ENCODE measurements at regions not wholly inside any gene's neighbourhood (a gene's known extent, or its start where the extent isn't known, plus 50 kb on each side); places are given as distances from the start of the nearest gene placed in this dataset.

DNA sequence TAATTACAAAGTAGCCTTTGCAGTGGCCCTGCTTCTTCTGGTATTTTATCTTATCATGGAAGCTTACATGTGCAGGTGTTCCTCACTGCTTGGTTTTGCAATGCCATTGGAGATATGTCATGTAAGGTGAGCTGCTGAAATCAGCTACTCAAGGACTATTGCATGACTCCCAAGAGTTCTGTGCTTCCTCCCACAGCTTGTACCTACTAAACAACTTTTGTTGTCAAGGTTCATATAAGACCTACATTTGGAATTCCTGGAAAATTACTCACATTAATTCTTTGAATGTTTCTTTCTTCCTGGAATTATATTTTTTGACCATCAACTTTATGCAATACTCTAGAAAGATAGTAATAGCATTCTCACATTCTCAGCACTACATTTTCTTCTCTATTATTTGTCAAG is 427.5 kb upstream of the HSF2 start:
- DNase-seq (ENCODE audit: low read depth): no peak

DNA sequence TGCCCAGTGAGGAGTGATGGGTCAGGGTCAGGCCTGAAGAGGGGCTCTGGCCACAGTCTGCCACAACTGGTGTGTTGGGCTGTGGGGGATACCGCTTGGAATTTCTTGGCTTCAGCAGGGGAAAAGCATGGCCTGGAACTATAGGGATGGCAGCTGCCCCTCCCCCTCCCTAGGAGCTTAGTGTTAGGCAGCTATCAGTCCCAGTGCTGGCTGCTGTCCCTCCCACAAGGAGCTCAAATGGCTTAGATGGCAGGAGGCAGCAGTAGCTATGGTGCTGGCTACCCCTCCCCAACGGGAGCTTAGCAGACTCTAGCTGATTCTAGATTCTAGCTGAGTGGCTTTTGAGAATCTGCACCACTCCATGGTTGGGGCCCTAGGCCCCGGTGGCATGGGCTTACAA is 414.5 kb upstream of the HSF2 start:
- no peak for DNase-seq (ENCODE audit: low read depth)

DNA sequence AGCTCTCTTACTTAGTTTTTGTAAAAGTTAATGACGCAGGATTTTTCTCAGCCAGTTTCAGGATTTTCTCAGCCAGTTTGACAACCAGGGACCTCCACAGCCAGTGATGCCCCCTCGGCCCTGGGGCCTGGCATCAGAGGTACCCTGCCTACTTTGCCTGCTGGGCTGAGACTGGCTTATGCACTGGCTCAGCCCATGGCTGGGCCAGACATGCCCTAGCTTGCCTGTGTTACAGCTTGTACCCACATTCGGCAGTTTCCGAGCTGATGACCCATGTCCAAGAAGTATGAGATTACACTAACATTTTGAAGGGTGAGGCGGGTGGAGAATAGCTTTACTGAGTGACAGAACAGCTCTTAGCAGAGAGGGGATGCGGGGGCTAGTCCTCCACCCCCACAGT is 406.1 kb upstream of the HSF2 start:
- DNase-seq (ENCODE audit: low read depth): no peak

DNA sequence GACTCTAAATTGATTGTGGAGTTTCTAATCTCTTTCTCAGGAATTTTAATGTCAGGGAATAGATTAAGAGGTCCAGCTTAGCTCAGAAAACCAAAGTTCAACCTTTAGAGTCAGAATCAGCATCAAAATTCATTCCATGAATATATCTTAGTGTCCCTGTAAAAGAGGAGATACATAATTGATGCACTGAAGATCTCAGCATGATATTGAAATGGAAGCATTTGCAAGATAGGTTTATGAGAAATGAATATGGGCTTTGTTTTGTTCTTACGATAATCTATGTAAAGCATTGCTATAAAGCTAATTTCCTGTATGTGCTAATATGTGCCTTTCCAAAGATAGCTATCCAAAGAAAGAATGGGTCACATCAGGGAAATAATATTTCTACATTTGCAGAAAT is 404.5 kb upstream of the HSF2 start:
- DNase-seq (ENCODE audit: low read depth): no peak

DNA sequence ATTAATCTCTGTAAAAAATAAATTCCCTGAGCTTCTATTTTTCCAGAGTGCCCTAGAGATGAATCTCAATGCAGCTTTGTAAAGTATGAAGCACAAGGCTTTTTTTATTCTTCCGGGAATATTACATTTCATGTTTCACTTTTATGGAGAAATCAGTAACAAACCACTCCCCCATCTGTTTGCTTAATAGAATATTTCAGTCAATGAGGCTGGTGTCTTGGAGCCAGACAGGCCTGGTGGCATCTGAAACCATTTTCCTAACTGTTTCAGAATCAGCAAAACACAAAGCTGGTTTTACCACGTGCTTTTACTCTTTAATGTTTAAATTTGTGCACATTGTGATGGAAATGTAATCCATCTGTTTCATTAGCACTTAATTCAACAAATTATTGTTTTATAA is 400.8 kb upstream of the HSF2 start:
- peak; percentile 17 for DNase-seq (ENCODE audit: low read depth)

DNA sequence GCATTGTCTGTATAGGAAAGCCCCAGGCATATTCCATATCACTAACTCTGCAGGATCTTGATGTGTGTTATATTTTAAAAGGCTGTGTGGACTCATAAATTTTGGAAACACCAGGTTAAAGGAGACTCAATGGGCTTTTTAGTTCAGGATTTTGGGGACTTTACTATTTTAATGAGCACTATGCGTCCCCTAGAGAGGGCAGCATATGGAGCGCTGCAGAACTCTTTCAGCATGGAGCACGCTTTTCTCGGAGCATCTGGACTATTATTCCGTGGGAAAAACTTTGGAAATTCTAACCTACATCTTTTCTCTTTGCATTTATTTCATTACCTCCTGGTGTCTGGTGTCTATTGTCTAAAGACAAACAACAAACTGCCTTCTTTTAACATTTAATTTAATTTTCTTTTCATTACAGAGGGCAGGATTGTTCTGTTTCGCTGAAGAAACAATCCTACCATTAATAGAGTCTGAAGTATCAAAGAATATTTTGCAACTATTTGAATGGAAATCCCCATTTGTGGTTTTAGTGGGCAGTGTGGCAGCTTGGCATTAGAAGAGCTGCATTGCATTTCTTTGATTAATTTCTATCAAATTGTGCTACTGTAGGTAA is 399.9 kb upstream of the HSF2 start:
- DNase-seq (ENCODE audit: low read depth): peak; percentile 9

DNA sequence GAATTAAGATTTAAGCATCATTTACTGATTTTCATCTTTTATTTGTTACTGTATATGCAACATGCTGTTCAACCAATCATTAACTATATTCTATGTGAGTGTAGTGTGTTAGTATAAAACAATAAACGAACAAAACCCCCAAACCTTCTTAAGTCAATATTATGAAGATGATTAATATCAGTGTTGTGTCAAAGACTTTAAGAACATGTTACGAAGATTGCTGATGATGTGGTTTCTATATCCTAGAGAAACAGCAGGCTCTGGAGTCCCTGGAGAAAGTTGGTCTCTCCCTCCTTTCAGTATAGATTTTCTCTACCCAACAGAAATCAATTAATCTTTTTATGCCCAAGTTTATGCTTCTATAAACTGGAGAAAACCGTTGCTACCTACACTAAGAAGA is 393.8 kb upstream of the HSF2 start:
- DNase-seq (ENCODE audit: low read depth): no peak

DNA sequence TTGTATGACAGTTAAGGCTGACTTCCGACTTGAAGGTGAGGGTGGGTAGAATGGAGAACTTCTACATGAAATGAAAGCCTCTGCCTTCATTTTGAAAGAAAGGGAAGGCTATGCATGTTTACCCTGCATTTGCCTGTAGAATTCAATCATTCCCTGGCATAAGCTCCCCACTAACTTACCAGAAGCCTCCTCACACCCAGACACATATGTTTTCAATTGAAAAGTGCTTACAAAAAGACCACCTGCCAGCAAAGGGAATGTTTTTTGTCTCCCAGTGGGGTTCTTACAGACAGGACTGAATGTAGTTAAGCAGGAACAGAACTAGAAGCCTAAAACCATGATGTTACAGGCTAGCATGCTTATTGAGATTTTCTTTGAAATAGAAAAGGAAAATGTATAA is 392.1 kb upstream of the HSF2 start:
- DNase-seq (ENCODE audit: low read depth): no peak

DNA sequence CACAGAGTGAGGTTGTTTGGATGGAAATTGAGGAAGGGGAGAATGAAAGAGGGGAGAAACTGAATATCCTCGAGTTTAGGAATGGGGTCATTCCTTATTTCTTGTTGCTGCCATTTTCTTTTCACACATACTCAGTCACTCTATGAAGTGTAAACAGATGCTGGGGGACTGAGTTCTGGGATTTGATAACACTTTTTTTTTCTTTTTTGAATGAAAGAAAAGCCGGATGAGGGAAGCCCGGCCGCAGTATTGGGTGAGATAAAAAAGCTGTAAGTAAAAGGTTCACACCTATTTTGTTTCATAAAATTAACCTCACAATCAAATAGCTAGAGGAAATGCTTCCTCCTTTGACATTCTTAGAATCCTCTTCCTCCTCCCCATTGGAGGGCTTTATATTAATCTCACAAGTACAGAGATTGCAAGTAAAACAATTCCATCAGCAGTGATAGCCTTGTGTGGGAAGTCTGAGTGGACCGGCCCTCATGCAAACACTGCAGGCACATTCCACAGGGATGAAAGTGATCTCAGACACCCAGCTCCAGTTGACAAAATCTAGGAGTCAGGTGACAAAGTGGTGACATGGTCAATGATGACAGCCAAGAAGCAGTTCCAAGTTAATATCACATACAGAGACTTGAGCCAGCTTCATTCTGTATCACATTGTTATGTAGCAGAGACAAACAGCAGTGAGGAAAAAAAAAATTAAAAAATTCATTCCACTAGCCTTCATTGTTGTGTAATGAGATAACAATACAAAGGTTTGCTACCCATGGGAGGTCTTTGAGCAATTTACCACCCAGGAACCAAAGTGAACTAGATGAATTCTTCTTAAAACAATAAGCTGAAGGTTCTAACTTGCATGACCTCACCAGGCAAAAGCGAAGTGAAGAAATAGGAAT is 391.1 kb upstream of the HSF2 start:
- peak; percentile 47 for DNase-seq (ENCODE audit: low read depth)

DNA sequence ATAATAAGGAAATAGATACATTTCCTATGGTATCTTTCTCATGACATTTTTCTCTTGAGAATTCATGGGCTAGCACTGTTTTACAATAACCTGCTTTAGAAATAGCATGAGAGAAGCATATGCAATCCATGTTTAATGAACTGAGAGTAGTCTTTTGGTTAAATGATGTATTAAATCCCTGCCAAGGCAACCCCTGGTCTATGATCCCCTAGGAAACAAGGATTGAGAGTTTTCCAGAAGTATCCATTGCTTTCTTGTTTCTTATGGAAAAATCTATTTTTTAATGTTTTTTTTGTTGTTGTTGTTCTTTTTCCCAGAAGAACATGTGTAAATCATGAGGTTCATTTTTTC is 390.5 kb upstream of the HSF2 start:
- no peak for DNase-seq (ENCODE audit: low read depth)

DNA sequence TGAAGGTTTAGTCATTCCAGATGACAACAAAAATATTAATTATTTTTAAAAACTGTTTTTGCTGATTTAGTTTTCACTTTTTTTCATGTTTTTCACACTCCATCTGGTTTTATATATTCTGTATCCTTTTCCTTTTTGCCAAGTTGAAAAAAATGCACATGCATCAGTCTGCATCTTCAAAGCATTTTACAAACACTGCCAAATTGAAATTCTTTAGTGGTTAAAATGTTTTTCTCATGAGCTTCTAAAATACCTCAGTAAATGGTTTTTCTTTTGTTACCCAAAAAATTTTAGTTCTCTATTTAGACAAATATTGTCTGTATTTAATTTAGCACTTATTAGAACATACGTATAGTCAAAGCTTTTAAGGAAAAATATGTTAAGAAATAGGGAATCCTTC is 386.9 kb upstream of the HSF2 start:
- DNase-seq (ENCODE audit: low read depth): peak; percentile 29

DNA sequence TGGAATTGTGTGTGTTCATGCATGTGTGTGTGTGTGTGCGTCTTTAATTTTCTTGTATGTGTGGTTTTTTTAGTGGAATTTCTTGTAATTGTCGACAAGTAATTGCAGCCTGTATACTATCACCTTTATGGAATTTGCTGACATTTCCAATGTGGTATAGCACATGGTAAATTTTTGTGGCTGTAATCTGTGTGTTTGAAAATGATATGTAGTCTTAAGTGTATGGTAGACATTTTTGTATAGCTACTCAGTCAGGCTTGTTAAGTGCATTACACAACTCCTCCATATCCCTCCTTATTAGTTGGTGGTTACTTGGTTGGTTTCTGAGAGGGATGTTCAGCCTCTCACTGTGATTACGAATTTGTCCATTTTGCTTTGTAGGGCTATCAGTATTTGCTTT is 384.5 kb upstream of the HSF2 start:
- DNase-seq (ENCODE audit: low read depth): no peak

DNA sequence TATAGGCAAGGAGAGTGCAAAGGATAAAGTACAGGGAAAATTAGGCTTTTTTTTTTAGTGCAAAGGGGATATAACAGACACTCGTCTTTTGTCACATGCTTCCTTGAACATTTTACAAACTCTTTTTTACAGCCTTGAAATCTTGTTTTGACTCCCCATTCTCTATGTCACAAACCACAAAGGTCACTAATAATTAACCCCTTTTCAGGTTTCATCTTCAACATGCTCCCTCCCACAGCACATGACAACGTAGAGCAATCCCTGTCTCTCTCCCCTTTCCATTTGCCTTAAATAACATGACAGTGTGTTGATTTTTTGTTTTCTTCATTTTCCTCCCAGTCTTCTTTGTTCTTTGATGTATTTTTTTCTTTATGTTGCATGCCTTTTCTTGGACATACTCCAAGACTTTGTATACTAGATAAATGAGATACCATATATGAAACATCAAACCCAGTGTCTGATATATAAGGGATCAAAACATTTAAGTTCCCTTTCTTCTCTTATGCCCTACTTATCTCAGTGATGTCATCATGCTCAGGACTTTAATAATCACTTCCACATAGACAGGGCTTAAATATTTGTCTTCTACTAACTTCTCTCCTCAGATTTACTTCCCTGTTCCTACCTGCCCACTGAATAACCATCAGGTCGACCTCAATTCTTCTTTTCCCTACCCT is 378.7 kb upstream of the HSF2 start:
- DNase-seq (ENCODE audit: low read depth): no peak

DNA sequence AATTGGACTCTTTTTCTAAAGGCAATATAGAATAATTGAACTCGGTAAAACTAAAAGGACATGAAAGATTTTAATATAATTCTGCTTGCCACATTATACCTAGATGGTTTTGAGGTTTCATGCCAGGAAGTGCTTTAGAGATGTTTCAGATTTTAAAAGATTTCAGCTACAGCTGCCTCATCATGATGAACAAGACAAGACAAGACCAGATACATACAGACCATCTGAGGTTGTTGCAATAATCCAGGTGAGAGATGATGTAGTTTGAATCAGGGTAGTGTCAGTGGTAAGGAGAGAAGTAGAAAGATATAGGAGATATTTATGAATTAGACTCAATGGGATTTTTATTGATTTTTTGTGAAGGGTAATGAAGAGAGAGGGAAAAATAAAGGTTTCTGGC is 374.3 kb upstream of the HSF2 start:
- no peak for DNase-seq (ENCODE audit: low read depth)

DNA sequence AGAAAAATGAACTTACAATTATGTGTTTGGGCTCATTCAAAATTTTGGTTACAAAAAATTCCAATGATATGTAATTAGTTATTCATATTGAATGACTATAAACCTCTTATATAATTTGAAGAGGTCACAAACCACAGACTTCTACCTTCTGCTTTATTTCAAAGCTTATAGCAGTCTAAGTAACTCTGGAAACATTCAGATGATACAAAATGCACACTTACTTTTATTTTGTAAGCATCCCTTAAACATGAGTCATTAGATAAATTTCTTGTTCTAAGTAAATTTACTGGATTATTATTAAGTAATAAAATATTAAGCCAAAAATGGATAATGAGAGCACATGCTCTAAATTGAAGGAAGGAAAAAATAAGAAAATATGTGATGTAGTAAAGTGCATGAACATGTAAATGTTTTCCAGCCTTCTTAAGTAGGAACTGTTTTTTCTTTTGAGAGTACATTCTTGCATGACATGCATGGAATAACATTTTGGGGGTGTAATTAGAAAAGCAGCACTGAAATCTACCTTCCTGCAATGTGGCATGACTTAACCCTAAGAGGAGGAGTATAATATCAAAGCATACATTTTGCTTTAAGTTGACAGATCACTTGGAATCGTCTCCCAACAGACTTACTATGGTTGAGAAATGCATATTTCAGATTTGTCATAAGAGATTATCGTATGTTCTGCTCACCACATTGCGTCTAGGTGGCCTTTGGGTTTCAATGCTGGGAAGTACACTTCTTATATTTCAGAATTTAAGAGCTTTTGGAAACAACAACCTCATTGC is 372.7 kb upstream of the HSF2 start:
- no peak for DNase-seq (ENCODE audit: low read depth)

DNA sequence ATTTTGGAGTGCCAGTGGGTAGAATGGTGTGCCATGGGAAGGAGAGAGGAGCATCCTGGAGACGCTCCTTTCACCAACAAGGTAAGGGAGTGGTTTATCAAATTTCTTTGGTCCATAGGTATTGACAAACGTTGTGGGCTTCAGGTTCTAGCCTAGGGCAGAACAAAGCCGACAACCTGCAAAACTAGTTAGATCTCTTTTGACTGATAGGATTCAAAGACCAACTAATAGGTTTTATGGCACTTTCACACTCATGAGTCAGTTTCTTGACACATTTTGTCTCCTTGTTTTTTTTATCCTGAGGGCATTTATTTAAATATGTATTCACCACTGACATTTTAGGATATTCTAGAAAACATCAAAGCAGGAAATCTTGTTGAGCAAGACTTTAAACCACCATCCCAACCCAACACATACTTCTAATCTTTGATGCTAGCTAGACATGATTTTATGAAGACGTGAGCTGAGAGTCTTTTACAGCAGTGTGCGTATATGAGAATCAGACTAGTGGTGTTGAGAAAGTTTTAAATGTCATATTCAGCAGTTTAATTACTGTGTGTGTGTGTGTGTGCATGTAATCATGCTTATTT is 370.4 kb upstream of the HSF2 start:
- no peak for DNase-seq (ENCODE audit: low read depth)

DNA sequence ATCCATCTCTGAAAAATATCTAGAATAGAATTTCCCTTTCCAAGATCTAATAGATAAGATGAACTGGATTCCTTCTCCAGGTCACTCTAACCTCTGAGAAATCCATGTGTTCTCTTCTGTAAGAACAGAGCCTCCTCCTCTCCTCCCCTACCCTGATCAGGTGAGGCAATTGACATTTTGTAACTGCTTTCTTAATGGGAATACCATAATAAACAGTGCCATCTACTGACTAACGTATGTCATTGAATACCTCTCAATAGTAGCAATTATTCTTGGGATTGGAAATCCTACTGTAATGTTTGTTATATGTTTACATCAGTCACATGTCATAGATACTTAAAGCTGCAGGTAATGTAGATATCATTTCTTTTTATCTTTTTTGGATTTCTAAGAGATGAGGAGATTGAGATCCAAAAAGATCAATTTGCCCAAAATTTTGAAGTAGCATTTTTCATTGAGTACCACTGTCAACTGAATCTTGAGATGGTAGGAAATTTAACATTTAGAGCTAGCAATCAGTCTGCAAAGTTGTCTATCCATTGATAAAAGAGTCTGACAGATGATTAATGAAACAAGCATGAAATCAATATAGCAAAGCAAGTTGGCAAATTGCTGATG is 365.8 kb upstream of the HSF2 start:
- DNase-seq (ENCODE audit: low read depth): peak; percentile 65

DNA sequence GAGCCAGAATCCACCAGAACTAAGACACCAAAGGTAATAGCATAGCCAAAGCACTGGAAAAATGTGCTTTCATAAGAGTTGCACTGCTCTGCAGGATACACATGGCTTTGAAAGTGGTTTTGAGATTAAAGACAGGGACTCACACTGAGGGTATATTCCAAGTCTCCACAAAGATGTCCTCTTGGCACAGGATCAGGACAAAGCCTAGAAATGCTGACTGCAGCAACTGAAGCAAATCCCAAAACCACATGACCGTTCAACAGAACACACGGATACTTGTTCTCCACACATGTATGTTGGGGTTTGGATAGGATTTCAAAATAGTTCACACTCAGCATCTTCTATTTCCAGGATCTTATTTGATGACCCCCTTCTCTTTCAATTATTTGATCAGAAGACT is 364.3 kb upstream of the HSF2 start:
- no peak for DNase-seq (ENCODE audit: low read depth)

DNA sequence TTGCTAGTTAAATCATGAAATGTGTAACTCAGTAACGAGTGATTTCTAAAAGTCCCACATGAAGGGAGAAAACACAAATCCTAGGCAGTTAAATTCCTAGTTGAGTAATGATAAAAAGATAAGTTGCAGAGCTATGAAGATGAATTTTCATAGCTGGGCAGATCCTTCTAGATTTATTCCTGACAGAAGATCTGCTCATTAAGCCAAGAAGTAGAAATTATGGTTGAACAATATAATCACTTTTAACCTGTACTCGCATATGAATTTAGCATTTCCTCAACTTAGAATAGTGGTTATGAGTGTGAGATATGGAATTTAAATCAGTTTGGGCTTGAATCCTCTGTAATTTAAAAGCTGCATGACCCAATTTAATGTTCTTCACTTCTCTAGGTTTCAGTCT is 359.2 kb upstream of the HSF2 start:
- no peak for DNase-seq (ENCODE audit: low read depth)

DNA sequence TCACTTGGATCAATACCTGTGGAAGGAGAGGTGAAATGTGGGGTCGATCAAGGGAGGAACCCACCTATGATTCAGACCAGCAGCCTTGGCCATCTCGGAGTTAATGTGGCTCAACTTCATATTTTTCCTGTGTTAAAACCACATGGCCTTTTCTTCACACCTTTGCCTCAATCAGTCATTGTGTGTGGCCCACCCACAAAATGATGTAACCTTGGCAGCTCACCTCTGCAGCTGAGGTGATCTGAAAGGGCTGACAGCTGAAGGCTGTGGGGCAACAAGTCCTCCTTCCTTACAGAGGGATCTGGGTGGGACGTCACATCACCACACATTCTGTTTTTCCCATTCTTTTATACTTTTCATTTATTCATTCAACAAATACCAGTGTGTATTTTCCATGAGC is 357.1 kb upstream of the HSF2 start:
- DNase-seq (ENCODE audit: low read depth): no peak
